ENCODE measurements at regions not wholly inside any gene's neighbourhood (a gene's known extent, or its start where the extent isn't known, plus 50 kb on each side); places are given as distances from the start of the nearest gene placed in this dataset.

DNA sequence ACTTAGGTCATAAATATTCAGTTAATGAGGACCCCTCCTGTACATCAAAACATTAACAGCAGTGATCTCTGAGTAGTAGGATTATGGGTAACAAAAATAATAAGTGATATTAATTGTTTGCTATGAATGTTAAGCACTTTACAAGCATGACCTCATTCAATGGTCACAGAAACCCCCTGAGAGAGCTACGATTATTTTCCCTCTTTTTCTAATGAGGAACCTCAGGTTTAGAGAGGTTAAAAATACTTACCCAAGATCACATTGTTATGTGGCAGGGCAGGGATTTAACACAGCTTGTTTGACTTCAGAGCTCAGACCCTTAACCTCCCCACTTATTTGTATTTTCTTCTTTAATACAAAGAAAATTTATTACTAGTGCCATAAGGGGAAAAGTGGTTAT lies 228.2 kb downstream of the TBL1XR1 start:
- no peak for DNase-seq

- no peak for DNase-seq
Observed at GRCh38 chr3:176968631-176969030, 228.7 kb downstream of the TBL1XR1 start.

GRCh38 chr3:176967522-176967921 lies 229.8 kb downstream of the TBL1XR1 start:
- no peak for DNase-seq

GRCh38 chr3:176964661-176965060 lies 232.6 kb downstream of the TBL1XR1 start:
- no peak for DNase-seq

DNA sequence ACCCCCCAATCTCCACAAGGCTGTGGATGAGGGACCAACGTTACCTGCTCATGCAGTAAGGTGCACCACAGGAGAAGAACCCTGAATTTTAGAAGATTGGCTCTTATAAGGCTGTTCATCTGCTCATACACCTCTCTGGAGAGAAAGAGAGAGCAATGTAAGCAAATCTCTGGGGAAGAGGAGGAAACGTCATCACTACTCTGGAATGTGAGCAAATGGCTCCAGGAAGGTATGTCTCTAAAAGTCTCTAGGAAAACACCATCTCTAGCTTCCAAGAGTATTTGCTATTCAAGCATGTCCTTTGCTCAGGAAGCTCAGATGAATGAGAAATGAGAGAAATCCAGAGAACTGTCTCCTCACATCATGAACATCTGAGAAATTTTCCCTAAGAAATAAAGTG lies 235.4 kb downstream of the TBL1XR1 start:
- no peak for DNase-seq

DNA sequence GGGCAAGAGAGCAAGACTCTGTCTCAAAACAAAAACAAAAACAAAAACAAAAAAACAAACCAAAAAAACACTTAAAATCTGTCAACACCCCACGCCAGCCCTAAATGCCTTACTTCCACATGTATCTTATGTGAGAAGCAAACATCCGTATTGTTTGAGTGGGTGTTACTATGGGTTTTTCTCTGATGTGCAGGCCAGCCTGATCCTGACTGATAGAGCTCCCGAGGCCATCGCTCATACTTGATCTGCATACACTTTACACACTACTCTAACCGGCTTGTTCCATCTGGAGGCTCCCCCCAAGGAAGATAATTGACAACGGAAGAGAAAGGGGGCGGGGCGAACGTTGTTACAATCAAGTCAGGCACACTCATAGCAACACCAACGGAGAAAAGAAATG lies 237.4 kb downstream of the TBL1XR1 start:
- no peak for DNase-seq

DNA sequence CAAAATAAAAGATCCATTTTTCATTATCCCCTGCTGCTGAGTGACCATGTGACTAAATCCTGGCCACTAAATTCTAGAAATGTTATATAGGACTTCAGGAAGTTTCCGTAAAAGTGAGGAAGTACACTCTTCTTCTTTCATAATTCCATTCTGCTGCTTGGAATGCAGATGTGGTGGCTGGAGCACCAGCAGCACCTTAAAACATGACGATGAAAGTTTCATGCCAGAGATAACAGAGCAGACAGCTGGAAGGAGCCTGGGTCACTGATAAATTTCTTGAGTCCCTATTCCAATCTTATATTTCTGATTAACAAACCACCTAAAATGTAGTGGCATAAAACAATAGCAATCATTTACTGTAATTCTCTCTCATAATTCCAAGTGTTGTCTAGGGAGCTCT lies 238.7 kb downstream of the TBL1XR1 start:
- DNase-seq: no peak

DNA sequence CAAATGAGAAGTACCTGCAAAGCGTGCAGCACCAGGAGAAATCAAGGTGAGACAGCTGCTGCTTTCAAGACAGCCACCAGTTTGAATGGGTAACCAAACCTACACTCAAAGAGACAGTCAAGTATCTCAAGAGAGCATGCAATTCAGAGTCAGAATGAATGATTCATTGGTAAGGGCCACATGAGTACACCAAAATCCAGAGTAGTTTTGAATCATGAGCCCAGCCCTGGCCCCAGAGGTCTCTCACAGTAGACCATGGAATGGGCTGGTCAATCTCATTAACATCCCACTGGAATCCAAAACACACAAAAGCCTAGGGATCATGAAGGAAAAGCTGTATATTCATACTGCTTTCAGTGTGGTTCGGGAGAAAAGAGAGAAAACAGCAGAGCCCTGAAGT lies 242.8 kb downstream of the TBL1XR1 start:
- no peak for DNase-seq

- DNase-seq: no peak
Observed at GRCh38 chr3:176953106-176954060, 243.9 kb downstream of the TBL1XR1 start.

DNA sequence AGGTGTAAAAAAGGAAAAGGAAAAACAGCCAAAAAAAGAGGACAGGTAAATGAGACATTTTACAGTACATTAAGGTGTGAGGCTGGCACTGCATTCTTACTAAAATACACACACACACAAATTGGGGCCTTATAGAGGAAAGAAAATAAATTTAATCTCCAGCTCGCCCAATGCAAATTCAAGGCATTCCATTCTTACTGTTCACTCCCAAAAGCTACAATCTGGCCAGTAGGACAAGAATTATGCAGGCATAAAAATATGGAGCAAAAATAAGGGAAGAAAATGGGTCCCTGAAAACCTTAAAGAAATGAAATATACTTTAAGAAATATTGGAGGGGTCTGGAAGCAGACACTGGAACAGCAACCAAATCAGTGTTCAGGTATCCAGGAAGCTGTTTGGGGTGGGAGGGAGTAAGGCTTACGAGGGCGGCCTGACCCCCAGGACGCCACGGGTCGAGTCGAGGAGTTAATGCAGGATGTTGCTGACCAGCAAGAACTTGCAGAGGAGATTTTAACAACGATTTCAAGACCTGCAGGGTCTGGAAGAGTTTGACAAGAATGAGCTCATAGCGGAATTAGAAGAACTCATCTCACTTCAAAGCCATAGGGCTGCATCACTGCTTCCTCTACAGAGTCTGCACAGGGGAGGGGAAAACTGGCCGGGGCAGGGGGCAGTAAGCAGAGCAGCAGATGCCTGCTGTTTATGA lies 245.5 kb downstream of the TBL1XR1 start:
- no peak for DNase-seq

GRCh38 chr3:176951144-176951543 lies 246.1 kb downstream of the TBL1XR1 start:
- DNase-seq: no peak

DNA sequence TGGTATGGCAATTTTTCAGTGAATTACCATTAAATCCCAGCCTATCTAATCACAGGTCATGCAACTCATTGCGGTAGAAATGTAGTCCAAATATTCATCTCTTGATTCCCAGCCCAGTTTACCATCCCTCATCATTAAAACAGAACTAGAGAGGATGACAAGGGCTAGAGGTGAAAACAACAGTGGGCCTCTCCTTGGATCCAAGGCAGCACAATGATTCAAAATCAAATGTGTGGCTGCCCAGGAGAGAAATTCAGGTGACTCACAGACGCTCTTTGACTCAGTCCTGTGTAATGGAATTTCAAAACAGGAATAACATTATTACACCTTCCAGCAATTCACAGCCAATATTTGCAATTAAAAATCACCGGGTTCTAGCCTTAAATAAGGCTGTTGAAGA lies 246.5 kb downstream of the TBL1XR1 start:
- DNase-seq: no peak

GRCh38 chr3:176948151-176948550 lies 249.1 kb downstream of the TBL1XR1 start:
- DNase-seq: no peak

- no peak for DNase-seq
Observed at GRCh38 chr3:176946202-176946601, 251.1 kb downstream of the TBL1XR1 start.

- no peak for DNase-seq
Observed at GRCh38 chr3:176942305-176942704, 255.0 kb downstream of the TBL1XR1 start.

GRCh38 chr3:176941689-176942088 lies 255.6 kb downstream of the TBL1XR1 start:
- DNase-seq: no peak

DNA sequence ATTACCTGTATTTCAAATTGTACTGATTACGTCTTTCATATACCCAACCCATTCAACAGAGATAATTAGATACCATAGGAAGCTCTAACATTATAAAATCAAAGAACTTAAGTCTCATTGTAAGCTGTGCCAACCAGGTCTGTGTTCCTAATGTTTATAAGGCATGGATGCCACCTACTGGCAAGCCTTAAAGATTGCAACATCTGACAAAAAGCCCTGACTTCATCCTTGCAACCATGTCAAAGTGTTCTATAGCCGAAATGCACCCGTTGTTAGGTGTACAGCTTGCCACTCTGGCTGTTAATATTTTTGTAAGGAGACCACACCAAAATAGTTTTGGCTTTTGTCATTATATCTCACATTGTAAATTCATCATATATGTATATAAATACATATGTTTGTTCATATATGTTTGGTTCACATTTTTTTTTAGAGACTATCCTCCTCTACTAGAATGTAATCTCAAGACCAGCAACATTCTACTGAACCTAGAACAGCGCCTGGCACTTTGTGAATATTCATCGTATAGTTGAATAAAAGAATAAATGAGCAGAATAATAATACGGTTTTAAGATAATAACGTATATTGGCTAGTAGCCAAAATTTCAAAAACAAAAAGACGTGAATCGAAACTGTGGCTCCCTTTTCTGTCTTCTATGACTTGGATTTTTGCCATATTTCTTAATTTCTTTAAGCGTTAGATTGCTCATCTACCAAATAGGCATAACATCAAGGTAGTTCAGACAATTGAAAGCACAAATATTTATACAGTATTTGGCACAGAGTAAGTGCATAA lies 258.1 kb downstream of the TBL1XR1 start:
- peak; percentile 32 for DNase-seq

DNA sequence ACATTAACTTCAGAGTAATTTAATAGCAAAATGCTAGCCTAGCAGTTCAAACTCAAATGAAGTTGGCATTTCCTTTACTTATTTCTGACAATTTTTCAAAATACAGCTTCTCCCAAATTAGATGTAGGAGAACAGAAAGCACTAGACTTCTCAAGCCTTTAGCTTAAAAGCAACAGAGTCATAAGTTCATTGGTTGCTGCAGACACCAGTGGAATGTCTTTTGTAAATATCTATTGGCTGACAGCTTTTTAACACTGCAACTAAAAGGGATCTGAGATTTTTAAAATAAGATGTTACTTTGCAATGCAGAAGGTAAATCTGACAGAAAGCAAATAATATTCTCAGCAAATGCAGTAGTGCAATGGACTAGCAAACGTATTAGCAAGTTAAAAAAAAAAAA lies 259.3 kb downstream of the TBL1XR1 start:
- DNase-seq: no peak

GRCh38 chr3:176937541-176937940 lies 259.7 kb downstream of the TBL1XR1 start:
- no peak for DNase-seq

DNA sequence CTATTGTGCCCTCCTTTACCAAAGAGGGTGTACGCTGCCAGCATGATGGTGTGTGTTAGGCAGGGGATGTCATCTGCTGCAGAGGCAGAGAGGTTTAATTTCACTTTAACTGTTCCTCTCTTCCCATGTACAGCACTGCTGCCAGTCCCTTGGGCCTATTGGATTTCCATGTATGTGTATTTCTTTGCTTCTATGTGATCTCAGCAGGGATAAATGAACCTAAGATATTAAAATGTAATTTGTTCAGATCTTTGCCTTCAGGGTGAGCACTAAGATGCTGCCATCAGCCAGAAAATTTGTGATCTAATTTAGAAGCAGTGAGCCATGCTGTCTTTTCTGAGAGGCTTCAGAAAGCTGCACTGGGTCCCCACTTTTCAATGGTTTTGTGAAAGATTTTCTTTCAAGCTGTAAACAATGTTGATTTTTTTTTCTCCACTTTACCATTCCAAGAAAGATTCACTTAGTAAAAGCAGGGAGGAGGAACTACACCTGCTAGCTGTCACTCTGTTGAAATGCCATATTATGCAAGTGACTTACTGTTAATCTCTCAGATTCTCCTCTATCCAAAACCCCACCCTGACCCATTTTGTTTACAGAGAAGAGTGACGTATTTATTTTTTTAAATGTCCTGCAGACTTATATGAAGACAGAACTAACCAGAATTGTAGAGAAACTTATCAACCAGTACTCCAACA lies 261.9 kb downstream of the TBL1XR1 start:
- no peak for DNase-seq

- no peak for DNase-seq
Observed at GRCh38 chr3:176934698-176935097, 262.6 kb downstream of the TBL1XR1 start.

GRCh38 chr3:176933704-176934103 lies 263.6 kb downstream of the TBL1XR1 start:
- no peak for DNase-seq

- no peak for DNase-seq
Observed at GRCh38 chr3:176932433-176932832, 264.8 kb downstream of the TBL1XR1 start.
